T-helper 2 cell (primary cell): ENCODE measurements at regions not wholly inside any gene's neighbourhood (a gene's known extent, or its start where the extent isn't known, plus 50 kb on each side); places are given as distances from the start of the nearest gene placed in this dataset.
"Not testable (repeated sequence)": the region's sequence is repeated elsewhere in the genome, so short reads cannot be mapped to it uniquely, and the experiment has no call there.

Experiments
- DNase-seq, 5 experiments: peaks; one replicate each; pipeline versions ENCODE4 v3.0.0 to v3.0.0-alpha.2; 2012 to 2022

- DNase-seq = peak in 1 of 5 experiments; percentile 35
Observed at GRCh38 chr15:38002883-38003477, 68.5 kb downstream of the TMCO5A start.

- DNase-seq = no peak
Observed at GRCh38 chr15:38004218-38004861, 69.9 kb downstream of the TMCO5A start.

GRCh38 chr15:38005953-38006808 lies 71.7 kb downstream of the TMCO5A start:
- DNase-seq = no peak

- no peak for DNase-seq
Observed at GRCh38 chr15:38010395-38010794, 76.0 kb downstream of the TMCO5A start.

GRCh38 chr15:38012894-38013293 lies 78.5 kb downstream of the TMCO5A start:
- DNase-seq = no peak

GRCh38 chr15:38017721-38018120 lies 83.3 kb downstream of the TMCO5A start:
- no peak for DNase-seq

GRCh38 chr15:38019066-38019465 lies 84.6 kb downstream of the TMCO5A start:
- DNase-seq = no peak

- no peak for DNase-seq
Observed at GRCh38 chr15:38021259-38021658, 86.8 kb downstream of the TMCO5A start.

- DNase-seq = no peak
Observed at GRCh38 chr15:38024293-38025091, 90.1 kb downstream of the TMCO5A start.

GRCh38 chr15:38025656-38026055 lies 91.2 kb downstream of the TMCO5A start:
- not testable (repeated sequence) for DNase-seq

- no peak for DNase-seq
Observed at GRCh38 chr15:38028869-38029268, 94.4 kb downstream of the TMCO5A start.

- DNase-seq = no peak
Observed at GRCh38 chr15:38029736-38030135, 95.3 kb downstream of the TMCO5A start.

- no peak for DNase-seq
Observed at GRCh38 chr15:38030609-38031008, 96.2 kb downstream of the TMCO5A start.

- DNase-seq = no peak
Observed at GRCh38 chr15:38035701-38036100, 101.3 kb downstream of the TMCO5A start.

- DNase-seq = no peak
Observed at GRCh38 chr15:38036790-38037338, 102.4 kb downstream of the TMCO5A start.

- DNase-seq = no peak
Observed at GRCh38 chr15:38038659-38039442, 104.4 kb downstream of the TMCO5A start.

GRCh38 chr15:38040615-38041014 lies 106.2 kb downstream of the TMCO5A start:
- DNase-seq = no peak

GRCh38 chr15:38041576-38041975 lies 107.1 kb downstream of the TMCO5A start:
- DNase-seq = no peak

- DNase-seq = no peak
Observed at GRCh38 chr15:38042211-38042610, 107.8 kb downstream of the TMCO5A start.

GRCh38 chr15:38042707-38043445 lies 108.4 kb downstream of the TMCO5A start:
- no peak for DNase-seq
